GM19397 (cell line): ENCODE measurements at regions not wholly inside any gene's neighbourhood (a gene's known extent, or its start where the extent isn't known, plus 50 kb on each side); places are given as distances from the start of the nearest gene placed in this dataset.
"Not testable (repeated sequence)": the region's sequence is repeated elsewhere in the genome, so short reads cannot be mapped to it uniquely, and the experiment has no call there.

Source experiments
- ATAC-seq: cut with Tn5 transposase; IDR thresholded peaks from one replicate; pipeline ENCODE4 v1.9.1; 2021; ENCODE audit warnings: mild to moderate bottlenecking, moderate library complexity; ENCODE audit not compliant: unreplicated experiment

DNA sequence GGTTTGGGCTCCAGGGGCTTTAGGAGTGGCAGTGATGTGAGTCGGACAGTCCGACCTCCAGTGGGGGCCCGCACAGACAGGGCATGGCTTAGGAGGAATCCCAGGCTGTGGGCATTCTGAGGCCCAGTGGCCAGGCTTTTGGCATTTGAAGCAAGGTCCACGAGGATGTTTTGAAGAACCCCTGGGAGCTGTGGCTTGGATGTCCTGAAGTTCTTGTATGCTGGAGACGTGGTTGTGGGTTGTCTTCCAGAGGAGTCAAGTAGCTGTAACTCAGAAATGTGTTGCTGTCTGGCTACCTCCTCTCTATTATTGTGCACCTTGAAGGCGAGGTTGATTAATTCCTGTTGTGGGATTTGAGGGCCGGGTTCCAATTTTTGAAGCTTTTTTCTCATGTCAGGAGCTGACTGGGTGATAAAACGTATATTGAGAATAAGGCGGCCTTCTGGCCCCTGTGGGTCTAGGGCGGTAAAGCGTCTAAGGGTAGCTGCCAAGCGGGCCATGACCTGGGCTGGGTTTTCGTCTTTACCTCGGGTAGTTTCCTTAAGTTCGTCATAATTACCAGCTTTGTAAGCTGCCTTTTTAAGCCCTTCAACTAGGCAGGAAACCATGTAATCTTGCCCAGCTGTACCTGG, 67.3 kb upstream of the EZR start:
- ATAC-seq = not testable (repeated sequence)

GRCh38 chr6:158881884-158882283, 62.7 kb upstream of the EZR start:
- ATAC-seq = not testable (repeated sequence)

DNA sequence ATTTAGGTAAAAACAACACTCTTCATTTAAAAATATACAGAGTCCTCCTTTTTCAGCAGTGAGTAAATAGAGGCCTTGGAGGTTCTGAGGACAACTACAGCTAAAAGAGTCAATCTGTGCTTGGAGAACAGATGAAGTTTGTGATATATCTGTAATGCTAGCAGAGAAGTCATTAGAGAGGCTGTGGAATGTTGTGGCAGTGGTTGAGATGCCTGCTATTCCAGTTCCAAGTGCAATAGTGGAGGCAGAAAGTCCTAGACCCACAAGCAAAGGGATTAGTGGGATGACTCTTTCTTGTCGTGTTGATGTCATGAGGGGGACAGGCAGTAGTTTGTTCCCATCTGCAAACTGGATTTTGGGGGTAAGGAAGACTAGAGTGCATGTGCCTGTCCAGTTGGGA, 62.1 kb upstream of the EZR start:
- not testable (repeated sequence) for ATAC-seq

GRCh38 chr6:158879180-158879579, 60.0 kb upstream of the EZR start:
- ATAC-seq = no peak

DNA sequence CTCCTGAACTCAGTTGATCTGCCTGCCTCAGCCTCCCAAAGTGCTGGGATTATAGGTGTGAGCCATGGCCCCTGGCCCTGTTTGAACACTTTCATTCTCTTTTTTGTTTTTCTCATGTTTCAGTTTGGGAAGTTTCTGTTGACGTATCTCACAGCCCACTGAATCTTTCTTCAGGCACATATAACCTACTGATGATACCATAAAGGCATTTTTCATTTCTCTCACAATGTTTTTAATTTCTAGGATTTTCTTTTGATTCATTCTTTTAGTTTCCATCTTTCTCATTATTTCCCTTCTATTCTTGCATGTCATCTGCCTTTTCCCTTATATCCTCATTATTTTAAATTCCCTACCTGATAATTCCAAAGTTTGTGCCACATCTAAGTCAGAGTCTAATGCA, 58.5 kb upstream of the EZR start:
- no peak for ATAC-seq

DNA sequence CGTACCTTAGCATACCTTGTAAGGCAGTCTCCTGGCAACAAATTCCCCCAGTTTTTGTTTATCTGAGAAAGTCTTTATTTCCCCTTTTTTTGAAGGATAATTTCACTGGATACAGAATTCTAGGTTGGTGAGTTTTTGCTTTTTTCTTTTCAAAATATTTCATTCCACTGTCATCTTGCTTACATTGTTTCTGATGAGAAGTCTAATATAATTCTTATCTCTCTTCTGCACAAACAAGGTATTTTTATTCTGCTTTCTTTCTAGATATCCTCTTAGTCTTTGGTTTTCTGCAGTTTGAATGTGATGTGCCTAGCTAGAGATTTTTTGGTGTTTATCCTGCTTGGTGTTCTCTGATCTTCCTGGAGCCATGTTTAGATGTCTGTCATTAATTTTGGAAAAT, 57.7 kb upstream of the EZR start:
- no peak for ATAC-seq

- no peak for ATAC-seq
Measured at GRCh38 chr6:158870649-158870957, 51.4 kb upstream of the EZR start.

GRCh38 chr6:158869826-158870648, 50.9 kb upstream of the EZR start:
- ATAC-seq = peak; percentile 91

DNA sequence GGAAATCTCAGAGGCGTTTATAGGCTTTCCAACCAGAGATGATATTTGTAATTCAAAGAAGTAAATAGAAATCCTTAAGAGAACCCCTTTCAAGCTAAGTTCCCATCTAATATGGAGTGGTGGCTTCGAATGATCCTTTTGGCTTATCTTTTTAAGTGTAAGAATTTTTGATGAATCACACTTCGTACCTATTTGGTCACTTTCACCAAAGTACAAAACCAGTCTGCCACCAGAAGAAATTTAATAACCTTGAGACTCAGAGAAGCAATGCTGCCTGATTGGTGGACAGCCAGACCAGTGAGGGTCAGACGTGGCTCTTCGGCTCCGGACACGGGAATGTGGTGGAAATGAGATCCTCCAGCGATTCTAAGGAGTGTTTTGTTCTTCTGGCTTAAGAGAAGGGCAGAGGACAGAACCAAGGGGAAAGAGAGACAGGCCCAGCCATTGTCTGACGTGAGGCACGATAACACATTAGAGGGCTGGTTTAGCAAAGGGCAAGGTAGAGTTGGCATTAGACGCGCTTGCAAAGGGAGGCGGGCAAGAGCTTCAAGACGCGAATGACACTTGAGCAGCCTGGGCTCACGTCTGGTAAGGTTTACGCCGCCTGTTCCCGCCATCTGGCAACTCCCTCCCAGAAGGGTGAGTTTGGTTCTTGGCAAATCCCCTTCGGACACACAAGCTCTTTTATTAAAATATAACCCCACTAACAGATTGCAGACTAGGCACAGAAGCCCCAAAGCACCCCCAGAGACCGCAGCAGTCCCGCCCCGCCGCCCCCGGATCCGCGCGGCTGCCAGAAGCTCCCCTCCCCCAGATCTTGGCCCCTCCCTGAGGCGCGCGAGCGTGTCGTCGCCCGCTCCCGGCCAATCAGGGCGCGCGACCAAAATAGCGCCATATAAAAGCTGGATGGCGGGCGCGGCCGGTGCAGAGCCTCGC, 50.0 kb upstream of the EZR start:
- ATAC-seq = no peak
